ENCODE measurements at regions not wholly inside any gene's neighbourhood (a gene's known extent, or its start where the extent isn't known, plus 50 kb on each side); places are given as distances from the start of the nearest gene placed in this dataset.
"Not testable (repeated sequence)": the region's sequence is repeated elsewhere in the genome, so short reads cannot be mapped to it uniquely, and the experiment has no call there.

DNA sequence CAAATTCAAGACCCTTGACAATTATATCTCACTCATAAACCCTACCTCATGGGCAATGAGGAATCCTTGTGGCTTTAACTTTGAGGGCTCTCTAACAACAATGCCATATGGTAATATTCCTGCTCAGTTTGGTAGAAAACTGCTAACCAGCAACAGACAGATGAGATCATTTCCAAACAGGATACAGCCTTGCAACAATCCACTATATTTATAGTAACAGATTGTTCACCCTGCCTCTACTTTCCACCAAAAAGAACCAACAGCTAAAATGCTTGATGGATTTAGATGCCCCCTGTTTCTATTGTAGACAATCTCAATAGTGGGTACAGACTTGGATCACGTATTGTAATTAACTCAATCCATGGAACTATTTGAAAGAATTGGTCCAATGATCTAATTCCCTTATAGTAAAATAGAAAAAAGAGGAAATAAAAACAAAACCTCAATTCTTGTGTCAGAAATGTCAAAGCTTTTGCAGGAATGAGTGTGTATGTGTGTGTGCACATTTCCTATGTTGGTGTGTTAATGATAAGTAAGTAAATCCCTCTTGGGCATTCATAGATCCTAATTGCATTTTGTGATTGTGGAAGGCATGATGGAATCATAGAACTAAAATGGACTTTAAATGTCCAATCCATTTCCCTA, 100.0 kb upstream of the EDEM3 start:
- no peak for DNase-seq (ENCODE audit: low read depth)

DNA sequence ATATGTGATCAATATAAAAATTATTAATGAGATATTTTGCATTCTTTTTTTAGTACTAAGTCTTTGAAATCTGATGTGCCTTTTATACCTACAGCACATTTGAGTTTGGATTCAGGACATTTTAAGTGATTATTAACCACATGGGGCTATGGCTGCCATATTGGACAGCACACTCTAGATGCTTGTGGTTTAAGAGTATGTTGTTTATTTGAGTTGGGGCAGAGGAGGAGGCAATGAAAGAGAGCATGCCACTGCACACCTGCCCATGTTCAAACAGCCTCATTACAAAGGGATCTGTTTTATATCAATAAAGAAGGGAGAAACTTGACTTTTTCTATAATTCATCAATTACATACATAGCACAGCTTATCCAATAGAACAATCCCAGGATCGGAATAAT, 99.4 kb upstream of the EDEM3 start:
- DNase-seq (ENCODE audit: low read depth), result no peak

- no peak for DNase-seq (ENCODE audit: low read depth)
Observed at GRCh38 chr1:184851822-184852746, 97.4 kb upstream of the EDEM3 start.

GRCh38 chr1:184843732-184844495, 89.3 kb upstream of the EDEM3 start:
- DNase-seq (ENCODE audit: low read depth), result peak; percentile 44

- DNase-seq (ENCODE audit: low read depth), result no peak
Observed at GRCh38 chr1:184840596-184840995, 85.9 kb upstream of the EDEM3 start.

DNA sequence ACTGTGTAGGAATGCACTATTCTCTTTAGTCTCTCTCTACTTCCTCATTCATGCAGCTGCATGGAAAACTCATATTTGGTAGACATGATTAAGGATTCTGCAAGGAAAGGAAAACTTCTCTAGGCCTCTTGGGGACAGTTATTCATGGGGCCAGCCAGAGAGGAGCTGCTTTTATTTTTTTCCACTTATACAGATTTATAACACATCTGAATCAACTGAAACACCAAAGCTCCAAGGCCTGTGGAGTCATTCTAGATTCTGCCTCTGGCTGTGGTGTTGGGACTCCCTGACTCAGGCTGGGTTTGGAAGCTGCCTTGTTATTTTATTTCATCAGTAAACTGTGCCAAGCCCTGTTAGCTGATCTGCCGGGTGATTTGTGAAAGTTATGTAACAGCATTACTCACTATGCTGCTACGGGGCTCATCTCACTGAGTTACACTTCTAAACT, 83.9 kb upstream of the EDEM3 start:
- DNase-seq (ENCODE audit: low read depth), result no peak

DNA sequence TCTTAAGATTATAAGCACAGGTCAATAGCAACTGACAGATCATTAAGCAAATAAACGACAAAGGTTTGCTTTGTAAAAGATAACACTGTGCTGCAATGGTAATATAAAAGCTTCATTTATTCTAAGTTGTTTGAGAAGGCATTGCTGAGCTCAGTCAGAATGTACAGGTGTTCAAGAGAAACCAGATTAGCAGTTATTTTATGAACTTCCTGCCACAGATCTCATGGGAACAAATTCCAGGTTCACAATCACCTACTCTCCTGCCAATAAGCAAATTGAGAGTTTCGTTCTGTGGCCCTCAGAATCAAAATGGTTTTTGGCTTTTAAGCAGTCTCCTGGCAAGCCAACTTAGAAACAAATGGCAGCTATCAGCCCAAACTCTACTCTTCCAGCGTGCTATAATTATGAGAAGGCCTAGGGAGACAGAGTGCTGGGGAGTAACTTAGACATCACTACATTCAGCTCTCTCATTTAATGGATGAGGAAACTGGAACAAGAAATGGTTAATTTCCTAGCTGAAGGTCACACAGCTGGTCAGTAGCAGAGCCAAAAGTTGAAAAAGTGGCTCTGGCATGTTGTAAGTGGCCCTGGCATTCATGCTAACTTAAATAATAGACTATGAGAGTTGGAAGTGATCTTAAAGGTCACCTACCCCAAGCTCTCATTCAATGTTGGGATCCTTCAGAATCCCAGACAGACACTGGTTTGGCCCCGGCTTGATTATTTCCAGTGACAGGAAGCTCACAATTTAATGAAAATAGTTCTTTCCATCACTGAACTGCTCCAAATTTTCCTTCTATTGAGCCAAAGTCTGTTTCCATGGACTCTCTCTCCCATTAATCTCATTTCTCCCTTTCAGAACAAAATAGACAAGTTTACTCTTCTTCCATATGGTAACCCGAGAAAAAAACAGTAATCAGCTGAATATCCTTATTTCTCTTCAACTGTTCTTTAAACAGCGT, 82.6 kb upstream of the EDEM3 start:
- DNase-seq (ENCODE audit: low read depth), result no peak

GRCh38 chr1:184836141-184836540, 81.5 kb upstream of the EDEM3 start:
- DNase-seq (ENCODE audit: low read depth), result no peak

- not testable (repeated sequence) for DNase-seq (ENCODE audit: low read depth)
Observed at GRCh38 chr1:184833994-184834393, 79.3 kb upstream of the EDEM3 start.

DNA sequence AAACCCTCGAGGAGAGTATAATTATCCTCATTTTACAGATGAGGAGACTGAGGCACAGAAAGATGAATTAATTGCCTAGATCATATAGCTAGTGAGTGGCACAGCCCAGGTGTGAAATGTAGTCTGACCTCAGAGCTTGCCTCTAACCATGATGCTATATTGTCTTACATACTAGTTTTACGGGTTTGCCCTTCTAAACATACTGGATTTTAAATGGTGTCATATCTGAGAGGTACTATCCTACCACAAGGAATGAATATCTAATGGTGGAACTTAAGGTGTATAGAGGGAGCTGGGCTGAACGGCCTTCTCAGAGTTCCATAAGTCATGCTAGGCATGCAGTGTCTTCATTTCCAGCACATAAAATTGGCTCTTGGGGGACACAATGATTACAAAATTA, 77.9 kb upstream of the EDEM3 start:
- no peak for DNase-seq (ENCODE audit: low read depth)

GRCh38 chr1:184829496-184829895, 74.8 kb upstream of the EDEM3 start:
- not testable (repeated sequence) for DNase-seq (ENCODE audit: low read depth)

DNA sequence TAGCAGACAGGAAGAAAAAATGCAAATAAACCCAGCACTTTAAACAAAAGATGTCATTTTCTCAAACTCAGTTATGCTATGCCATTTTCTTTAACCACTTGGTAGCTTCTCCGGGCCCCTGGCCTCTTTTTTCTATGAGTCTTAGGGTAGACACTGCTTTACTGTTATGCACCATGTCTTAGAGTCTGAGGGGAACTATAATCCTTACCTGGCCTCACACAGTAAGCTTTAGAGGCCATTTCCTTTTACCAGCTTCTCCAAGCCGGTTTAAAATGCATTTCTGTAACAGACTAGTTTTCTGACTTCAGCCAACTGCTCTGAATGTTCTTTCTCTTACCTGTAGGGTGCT, 73.7 kb upstream of the EDEM3 start:
- DNase-seq (ENCODE audit: low read depth), result no peak

- no peak for DNase-seq (ENCODE audit: low read depth)
Observed at GRCh38 chr1:184827600-184828368, 73.1 kb upstream of the EDEM3 start.

- no peak for DNase-seq (ENCODE audit: low read depth)
Observed at GRCh38 chr1:184826001-184826400, 71.3 kb upstream of the EDEM3 start.

DNA sequence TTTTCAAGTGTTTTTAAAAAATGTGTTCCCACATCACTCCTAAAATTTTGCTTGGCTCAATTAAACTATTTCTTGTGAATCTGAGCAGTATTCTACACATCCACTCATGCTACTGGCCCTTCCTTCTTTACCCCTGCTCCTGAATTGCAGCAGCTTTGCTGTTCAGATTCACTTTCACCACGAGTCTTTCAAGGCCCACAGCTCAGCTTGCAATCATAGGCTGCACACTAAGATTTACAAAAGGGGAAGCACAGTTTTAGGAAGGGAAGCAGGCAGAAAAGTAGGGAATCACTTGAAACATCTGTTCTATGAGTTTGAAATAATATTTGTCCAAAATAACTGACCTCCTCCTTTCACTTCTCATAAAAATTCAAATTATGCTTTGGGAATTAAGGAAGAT, 70.9 kb upstream of the EDEM3 start:
- DNase-seq (ENCODE audit: low read depth), result no peak

DNA sequence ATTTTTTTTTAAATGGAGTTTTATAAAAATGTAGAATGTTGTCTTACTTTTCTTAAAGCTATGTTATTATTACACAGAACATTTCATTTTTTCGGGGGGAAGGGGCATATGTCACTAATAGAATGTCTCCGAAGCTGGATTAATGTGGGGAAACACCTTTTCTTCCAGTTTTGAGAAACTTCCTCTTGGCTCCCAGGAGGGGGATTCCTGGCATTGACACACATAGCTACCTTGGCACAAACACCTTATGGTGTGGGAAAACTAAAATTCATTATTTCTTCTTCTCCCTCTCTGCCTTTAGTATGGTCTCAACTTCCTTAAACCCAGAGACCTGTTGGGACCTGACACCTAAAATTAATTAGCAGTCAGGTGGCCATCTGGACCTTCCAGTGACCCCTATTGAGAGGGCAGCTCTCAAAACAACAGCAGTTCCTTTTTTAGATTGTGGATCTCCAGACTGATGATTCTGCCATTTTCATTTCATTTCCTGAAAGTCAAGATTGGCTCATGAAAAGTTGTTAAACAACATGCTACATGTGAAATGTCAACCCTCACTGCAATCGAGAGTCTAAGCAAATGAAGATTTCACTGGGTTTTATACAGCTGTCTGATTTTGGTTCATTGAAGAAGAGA, 70.1 kb upstream of the EDEM3 start:
- no peak for DNase-seq (ENCODE audit: low read depth)

- DNase-seq (ENCODE audit: low read depth), result no peak
Observed at GRCh38 chr1:184823080-184823479, 68.4 kb upstream of the EDEM3 start.

GRCh38 chr1:184822267-184822666, 67.6 kb upstream of the EDEM3 start:
- DNase-seq (ENCODE audit: low read depth), result no peak

GRCh38 chr1:184821658-184822057, 67.0 kb upstream of the EDEM3 start:
- DNase-seq (ENCODE audit: low read depth), result no peak

GRCh38 chr1:184820956-184821355, 66.3 kb upstream of the EDEM3 start:
- no peak for DNase-seq (ENCODE audit: low read depth)

Measured in stimulated activated CD8-positive, alpha-beta memory T cell treated with anti-CD3 and anti-CD28 coated beads, Interleukin-12 subunit alpha, Interleukin-12 subunit beta, amount 100 ng/mL, for 1 hour (primary cell).